ENCODE measurements at regions not wholly inside any gene's neighbourhood (a gene's known extent, or its start where the extent isn't known, plus 50 kb on each side); places are given as distances from the start of the nearest gene placed in this dataset.

DNA sequence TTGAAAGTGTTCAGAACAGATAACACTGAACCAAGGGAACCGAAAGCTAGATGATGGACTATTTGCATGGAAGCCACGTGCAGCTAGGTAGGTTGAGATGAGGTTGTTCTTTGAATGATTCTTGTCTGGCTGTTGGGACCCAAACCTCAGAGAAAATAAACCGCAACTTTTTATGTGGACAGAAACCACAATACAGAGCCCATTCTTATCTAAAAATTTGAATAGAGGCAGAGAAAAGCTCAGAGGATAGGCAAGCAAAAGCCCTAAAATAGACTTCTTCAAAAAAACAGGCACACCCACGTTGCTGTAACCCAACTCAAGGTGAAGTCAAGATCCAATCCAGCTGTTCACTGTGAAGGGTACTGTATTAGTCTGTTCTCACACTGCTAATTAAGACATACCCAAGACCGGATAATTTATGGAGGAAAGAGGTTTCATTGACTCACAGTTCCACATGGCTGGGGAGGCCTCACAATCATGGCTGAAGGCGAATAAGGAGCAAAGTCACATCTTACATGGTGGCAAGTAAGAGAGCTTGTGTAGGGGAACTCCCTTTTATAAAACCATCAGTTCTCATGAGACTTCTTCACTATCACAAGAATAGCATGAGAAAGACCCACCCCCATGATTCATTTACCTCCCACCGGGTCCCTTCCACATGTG, 353.8 kb downstream of the AACS start:
- TF ChIP-seq, protein P1, sequence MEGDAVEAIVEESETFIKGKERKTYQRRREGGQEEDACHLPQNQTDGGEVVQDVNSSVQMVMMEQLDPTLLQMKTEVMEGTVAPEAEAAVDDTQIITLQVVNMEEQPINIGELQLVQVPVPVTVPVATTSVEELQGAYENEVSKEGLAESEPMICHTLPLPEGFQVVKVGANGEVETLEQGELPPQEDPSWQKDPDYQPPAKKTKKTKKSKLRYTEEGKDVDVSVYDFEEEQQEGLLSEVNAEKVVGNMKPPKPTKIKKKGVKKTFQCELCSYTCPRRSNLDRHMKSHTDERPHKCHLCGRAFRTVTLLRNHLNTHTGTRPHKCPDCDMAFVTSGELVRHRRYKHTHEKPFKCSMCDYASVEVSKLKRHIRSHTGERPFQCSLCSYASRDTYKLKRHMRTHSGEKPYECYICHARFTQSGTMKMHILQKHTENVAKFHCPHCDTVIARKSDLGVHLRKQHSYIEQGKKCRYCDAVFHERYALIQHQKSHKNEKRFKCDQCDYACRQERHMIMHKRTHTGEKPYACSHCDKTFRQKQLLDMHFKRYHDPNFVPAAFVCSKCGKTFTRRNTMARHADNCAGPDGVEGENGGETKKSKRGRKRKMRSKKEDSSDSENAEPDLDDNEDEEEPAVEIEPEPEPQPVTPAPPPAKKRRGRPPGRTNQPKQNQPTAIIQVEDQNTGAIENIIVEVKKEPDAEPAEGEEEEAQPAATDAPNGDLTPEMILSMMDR (IDR thresholded peaks at IDR 0.05), result no peak
- no peak for TF ChIP-seq ZFX (IDR thresholded peaks at IDR 0.05; ENCODE audit: borderline replicate concordance)
